B cell (primary cell): ENCODE measurements at regions not wholly inside any gene's neighbourhood (a gene's known extent, or its start where the extent isn't known, plus 50 kb on each side); places are given as distances from the start of the nearest gene placed in this dataset.

Source experiments
- ATAC-seq: fragments of 200-7000 bp; cut with Tn5 transposase; one replicate; pipeline ENCODE4 v1.10.0; 2021; ENCODE audit warnings: low read depth, mild to moderate bottlenecking, moderate number of reproducible peaks, moderate library complexity
- CTCF ChIA-PET: fragments of 350-600 bp; sonication (Branson Sonifier 250); formaldehyde crosslinking; loops from one replicate; lab custom pipeline; 2021; ENCODE audit warnings: antibody characterized with exemption, inconsistent platforms; lab: Charles Lee
- POLR2A ChIA-PET: fragments of 350-600 bp; sonication (Branson Sonifier 250); formaldehyde crosslinking; loops from one replicate; lab custom pipeline; 2021; ENCODE audit warnings: antibody characterized with exemption; lab: Charles Lee
- DNase-seq: peaks from one replicate; pipeline ENCODE4 v3.0.0; 2013
- H2AFZ ChIP-seq: 2 replicates; pipeline ENCODE4 v1.6.1; 2012; ENCODE audit warnings: mild to moderate bottlenecking, low read depth, low read length; ENCODE audit not compliant: insufficient read depth, poor library complexity, severe bottlenecking
- H3K27ac ChIP-seq, 2 donors: 1 replicate in 1 of 2; 2 replicates in 1 of 2; pipeline ENCODE4 v1.5.1; 2012 to 2013; ENCODE audit warnings: low read length in 2 of 2, mild to moderate bottlenecking in 2 of 2, moderate library complexity in 1 of 2
- H3K27me3 ChIP-seq, 4 experiments: fragments of 200-600 bp in 1 of 4; sonication (generic) in 1 of 4; replicated peaks in 1 of 4; 1 replicate in 2 of 4; 2 replicates in 2 of 4; pipeline versions ENCODE4 v1.6.1 to v1.7.0; 2013 to 2016; ENCODE audit warnings: low read length in 3 of 4, mild to moderate bottlenecking in 2 of 4, mixed read lengths in 1 of 4, moderate library complexity in 1 of 4; ENCODE audit not compliant: insufficient read depth in 4 of 4, control insufficient read depth in 3 of 4; ENCODE audit errors: control extremely low read depth in 1 of 4
- H3K36me3 ChIP-seq, 2 experiments: replicated peaks in 1 of 2; 1 replicate in 1 of 2; 2 replicates in 1 of 2; pipeline versions ENCODE4 v1.6.1 to v1.7.1; 2013; ENCODE audit warnings: low read length in 1 of 2; ENCODE audit not compliant: insufficient read depth in 2 of 2, control insufficient read depth in 1 of 2; ENCODE audit errors: control extremely low read depth in 1 of 2, extremely low read depth in 1 of 2
- H3K4me1 ChIP-seq, 2 donors: fragments of 200-600 bp in 1 of 2; sonication (generic) in 1 of 2; 1 replicate in 1 of 2; 2 replicates in 1 of 2; pipeline versions ENCODE4 v1.5.1 to v1.6.1; 2013 to 2017; ENCODE audit warnings: low read length in 2 of 2; ENCODE audit not compliant: control insufficient read depth in 2 of 2, insufficient read depth in 2 of 2
- H3K4me2 ChIP-seq: replicated peaks from 2 replicates; pipeline ENCODE3; 2012; ENCODE audit warnings: mild to moderate bottlenecking, low read depth, low read length; ENCODE audit not compliant: poor library complexity, severe bottlenecking
- H3K4me3 ChIP-seq, 5 experiments: fragments of 200-600 bp in 1 of 5; sonication (generic) in 1 of 5; 1 replicate in 3 of 5; 2 replicates in 2 of 5; pipeline versions ENCODE4 v1.5.1 to v1.7.0; 2011 to 2016; ENCODE audit warnings: low read length in 4 of 5, mild to moderate bottlenecking in 4 of 5, low read depth in 2 of 5, control low read depth in 1 of 5, moderate library complexity in 1 of 5; ENCODE audit not compliant: insufficient read depth in 1 of 5; ENCODE audit errors: control extremely low read depth in 1 of 5, extremely low read depth in 1 of 5
- H3K79me2 ChIP-seq: fragments of 200-600 bp; sonication (generic); one replicate; pipeline ENCODE4 v1.6.0; 2016; ENCODE audit warnings: low read length; ENCODE audit not compliant: control insufficient read depth, insufficient read depth
- H3K9ac ChIP-seq: fragments of 200-600 bp; sonication (generic); 2 replicates; pipeline ENCODE4 v1.6.1; 2017; ENCODE audit warnings: mild to moderate bottlenecking, low read length, moderate library complexity
- H3K9me3 ChIP-seq, 3 donors: one replicate each; pipeline versions ENCODE4 v1.6.1 to v1.7.1; 2013; ENCODE audit warnings: low read length in 2 of 3; ENCODE audit not compliant: control insufficient read depth in 2 of 3, insufficient read depth in 1 of 3; ENCODE audit errors: control extremely low read depth in 1 of 3
- H4K20me1 ChIP-seq: 2 replicates; pipeline ENCODE4 v1.6.0; 2012; ENCODE audit warnings: mild to moderate bottlenecking, low read length; ENCODE audit not compliant: insufficient read depth, control insufficient read depth, poor library complexity, severe bottlenecking
- H3K27ac Mint-ChIP-seq: one replicate; pipeline ENCODE4 v1.8.0; 2021; ENCODE audit warnings: mixed read lengths
- H3K27me3 Mint-ChIP-seq: one replicate; pipeline ENCODE4 v1.8.0; 2021; ENCODE audit warnings: mixed read lengths
- H3K4me1 Mint-ChIP-seq: one replicate; pipeline ENCODE4 v1.8.0; 2021; ENCODE audit warnings: mixed read lengths
- H3K4me3 Mint-ChIP-seq: one replicate; pipeline ENCODE4 v1.8.0; 2021; ENCODE audit warnings: mixed read lengths
- H3K9me3 Mint-ChIP-seq: one replicate; pipeline ENCODE4 v1.8.0; 2022; ENCODE audit warnings: mixed read lengths; ENCODE audit not compliant: insufficient read depth
- CTCF ChIP-seq: fragments of 200-600 bp; IDR thresholded peaks from one replicate; pipeline ENCODE4 v1.8.0; 2022; ENCODE audit warnings: antibody characterized with exemption, mild to moderate bottlenecking
- EZH2 ChIP-seq: IDR thresholded peaks from 2 replicates; pipeline ENCODE4 v1.6.1; 2012; ENCODE audit warnings: borderline replicate concordance, low read depth, mild to moderate bottlenecking, moderate library complexity, low read length; ENCODE audit not compliant: insufficient read depth, poor library complexity, severe bottlenecking
- WGBS: methylation state at CpG from one replicate; pipeline ENCODE4 v1.1.5; 2013; ENCODE audit warnings: missing lambda C conversion rate; ENCODE audit not compliant: insufficient coverage; 5-methylcytosine and 5-hydroxymethylcytosine counted together
- intact Hi-C: fragments of 100-400 bp; cut with micrococcal nuclease; formaldehyde crosslinking; loops from one replicate; pipeline ENCODE4 v1.10.0; 2022

GRCh38 chr4:141330616-141331015 lies 109.9 kb downstream of the ZNF330 start:
- Histone ChIP-seq H3K27ac (no peak overlapping the region), H3K27me3 (peaks cover 0 to 10% (median 2%) of the 10 kb centered on the region in 4 experiments), H3K79me2 (no peaks in the 10 kb centered on the region), H2AFZ (no peak overlapping the region), H4K20me1 (no peaks in the 10 kb centered on the region), H3K9ac (no peak overlapping the region), H3K9me3 (no peaks in the 10 kb centered on the region), H3K4me3 (no peak overlapping the region), H3K4me2 (no peak overlapping the region), H3K4me1 (no peaks in the 10 kb centered on the region), H3K36me3 (no peaks in the 10 kb centered on the region)
- Mint-ChIP-seq H3K27ac (no peak overlapping the region), H3K9me3 (no peaks in the 10 kb centered on the region), H3K4me1 (peaks cover 3% of the 10 kb centered on the region), H3K27me3 (peaks cover 32% of the 10 kb centered on the region), H3K4me3 (no peak overlapping the region)
- ChIA-PET CTCF (no interaction called here), POLR2A (no interaction called here)
- WGBS = no CpG with 5 or more reads among the region's 1 CpG
- intact Hi-C loops = no loop called here
- DNase-seq (no peak), ATAC-seq (no peak)
- TF ChIP-seq EZH2 (no peak), CTCF (no peak)

- intact Hi-C loops = no loop called here
- Histone ChIP-seq H3K79me2 (no peaks in the 10 kb centered on the region), H4K20me1 (no peaks in the 10 kb centered on the region), H3K36me3 (no peaks in the 10 kb centered on the region), H3K27me3 (peaks cover 0 to 10% (median 2%) of the 10 kb centered on the region in 4 experiments), H3K9me3 (no peaks in the 10 kb centered on the region), H3K27ac (no peak overlapping the region), H2AFZ (no peak overlapping the region), H3K4me3 (no peak overlapping the region), H3K4me1 (no peaks in the 10 kb centered on the region), H3K4me2 (no peak overlapping the region), H3K9ac (no peak overlapping the region)
- TF ChIP-seq EZH2 = no peak
- TF ChIP-seq CTCF = no peak
- peaks cover 32% of the 10 kb centered on the region for H3K27me3 Mint-ChIP-seq
- ChIA-PET CTCF (interaction anchor here (0.7 kb wide), 1 partner anchor 16 kb away, joined by 4 read pairs; no protein-coding TSS in a partner anchor), POLR2A (no interaction called here)
- no peaks in the 10 kb centered on the region for H3K9me3 Mint-ChIP-seq
- H3K4me1 Mint-ChIP-seq = peaks cover 3% of the 10 kb centered on the region
- no peak overlapping the region for H3K27ac Mint-ChIP-seq
- whole genome bisulfite sequencing = 82% methylated on average over 6 of the region's 14 CpGs
- no peak overlapping the region for H3K4me3 Mint-ChIP-seq
- ATAC-seq (no peak), DNase-seq (no peak)
Observed at GRCh38 chr4:141331534-141332358, 111.1 kb downstream of the ZNF330 start.
